SK-N-MC (cell line): ENCODE measurements at regions not wholly inside any gene's neighbourhood (a gene's known extent, or its start where the extent isn't known, plus 50 kb on each side); places are given as distances from the start of the nearest gene placed in this dataset.

Source experiments
- EZH2 ChIP-seq: fragments of 200-600 bp; sonication (generic); IDR thresholded peaks from one replicate; pipeline ENCODE4 v1.6.1; 2017; ENCODE audit warnings: antibody characterized with exemption
- POLR2AphosphoS5 ChIP-seq: IDR thresholded peaks from 2 replicates; pipeline ENCODE4 v1.6.1; 2012; ENCODE audit warnings: mild to moderate bottlenecking, low read depth, low read length, borderline replicate concordance

DNA sequence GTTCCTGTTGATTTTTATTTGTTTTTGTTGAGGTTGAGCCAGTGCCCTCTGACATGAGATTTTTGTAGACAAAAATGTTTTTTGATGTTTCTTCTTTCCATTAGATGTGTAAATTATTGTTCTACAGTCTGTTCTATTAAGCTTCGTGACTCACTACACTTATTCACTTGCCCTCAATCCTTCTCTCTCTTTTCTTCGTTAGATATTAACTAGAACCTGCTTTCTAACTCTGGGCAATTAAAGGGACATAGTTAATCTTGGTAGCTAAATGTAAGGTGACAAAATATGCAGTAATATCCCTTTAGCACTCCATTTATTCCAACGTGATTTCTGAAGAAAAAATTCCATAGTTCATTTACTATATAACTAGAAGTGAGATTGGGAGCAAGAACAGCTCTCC, 333.9 kb downstream of the PDHA2 start:
- TF ChIP-seq POLR2AphosphoS5, result no peak
- TF ChIP-seq EZH2, result no peak
